ENCODE measurements at regions not wholly inside any gene's neighbourhood (a gene's known extent, or its start where the extent isn't known, plus 50 kb on each side); places are given as distances from the start of the nearest gene placed in this dataset.

DNA sequence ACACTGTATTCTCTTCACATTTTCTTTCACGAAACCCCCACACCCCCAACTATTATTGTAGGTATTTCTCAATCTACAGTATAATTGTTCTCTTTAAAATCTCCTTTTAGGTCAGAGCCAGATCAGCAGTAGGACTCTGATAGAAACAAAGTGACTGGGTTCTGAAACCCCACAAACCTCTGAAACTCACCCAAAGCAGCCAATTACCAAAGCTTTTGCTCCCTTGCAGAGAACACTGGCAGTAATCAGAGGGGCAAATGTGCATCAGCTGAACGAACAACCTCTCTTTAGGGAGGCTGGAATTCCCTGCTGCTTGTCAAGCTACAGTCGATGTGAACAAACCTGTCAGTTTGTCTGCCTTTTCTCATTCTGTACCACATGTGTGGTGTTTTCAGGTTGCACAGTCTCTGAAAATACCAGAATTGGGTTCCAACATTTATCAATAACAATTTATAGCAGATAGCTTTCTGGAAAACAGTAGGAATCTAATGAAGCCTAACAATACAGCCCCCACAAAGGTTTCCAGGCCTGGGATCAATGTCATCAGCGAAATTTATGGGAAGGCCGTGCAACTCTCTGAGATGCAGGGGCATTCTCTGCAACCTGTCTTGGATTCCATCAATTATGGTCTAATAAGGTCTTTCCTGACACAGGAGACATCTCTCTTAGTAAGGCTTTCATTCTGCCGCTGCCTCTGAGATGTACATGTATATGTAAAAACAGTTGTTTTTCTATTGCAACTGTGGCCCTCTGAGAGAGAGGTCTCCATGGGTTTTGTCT is 395.9 kb downstream of the GPAT3 start:
- no peak for DNase-seq (ENCODE audit: low read depth)
- TF ChIP-seq, protein P1, sequence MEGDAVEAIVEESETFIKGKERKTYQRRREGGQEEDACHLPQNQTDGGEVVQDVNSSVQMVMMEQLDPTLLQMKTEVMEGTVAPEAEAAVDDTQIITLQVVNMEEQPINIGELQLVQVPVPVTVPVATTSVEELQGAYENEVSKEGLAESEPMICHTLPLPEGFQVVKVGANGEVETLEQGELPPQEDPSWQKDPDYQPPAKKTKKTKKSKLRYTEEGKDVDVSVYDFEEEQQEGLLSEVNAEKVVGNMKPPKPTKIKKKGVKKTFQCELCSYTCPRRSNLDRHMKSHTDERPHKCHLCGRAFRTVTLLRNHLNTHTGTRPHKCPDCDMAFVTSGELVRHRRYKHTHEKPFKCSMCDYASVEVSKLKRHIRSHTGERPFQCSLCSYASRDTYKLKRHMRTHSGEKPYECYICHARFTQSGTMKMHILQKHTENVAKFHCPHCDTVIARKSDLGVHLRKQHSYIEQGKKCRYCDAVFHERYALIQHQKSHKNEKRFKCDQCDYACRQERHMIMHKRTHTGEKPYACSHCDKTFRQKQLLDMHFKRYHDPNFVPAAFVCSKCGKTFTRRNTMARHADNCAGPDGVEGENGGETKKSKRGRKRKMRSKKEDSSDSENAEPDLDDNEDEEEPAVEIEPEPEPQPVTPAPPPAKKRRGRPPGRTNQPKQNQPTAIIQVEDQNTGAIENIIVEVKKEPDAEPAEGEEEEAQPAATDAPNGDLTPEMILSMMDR (conservative IDR thresholded peaks at IDR 0.05; ENCODE audit: low read depth, low read length), result no peak
- H3K4me3 ChIP-seq (ENCODE audit: low read depth, low read length), result no peak overlapping the region

- no peak overlapping the region for H3K4me3 ChIP-seq (ENCODE audit: low read depth, low read length)
- DNase-seq (ENCODE audit: low read depth), result no peak
- TF ChIP-seq, protein P1 (conservative IDR thresholded peaks at IDR 0.05; ENCODE audit: low read depth, low read length), result no peak
These were observed 393.6 kb downstream of the GPAT3 start for GRCh38 chr4:83929550-83929949.

GRCh38 chr4:83926950-83927349 is 391.0 kb downstream of the GPAT3 start:
- DNase-seq (ENCODE audit: low read depth), result no peak
- H3K4me3 ChIP-seq (ENCODE audit: low read depth, low read length), result no peak overlapping the region
- TF ChIP-seq, protein P1 (conservative IDR thresholded peaks at IDR 0.05; ENCODE audit: low read depth, low read length), result no peak

DNA sequence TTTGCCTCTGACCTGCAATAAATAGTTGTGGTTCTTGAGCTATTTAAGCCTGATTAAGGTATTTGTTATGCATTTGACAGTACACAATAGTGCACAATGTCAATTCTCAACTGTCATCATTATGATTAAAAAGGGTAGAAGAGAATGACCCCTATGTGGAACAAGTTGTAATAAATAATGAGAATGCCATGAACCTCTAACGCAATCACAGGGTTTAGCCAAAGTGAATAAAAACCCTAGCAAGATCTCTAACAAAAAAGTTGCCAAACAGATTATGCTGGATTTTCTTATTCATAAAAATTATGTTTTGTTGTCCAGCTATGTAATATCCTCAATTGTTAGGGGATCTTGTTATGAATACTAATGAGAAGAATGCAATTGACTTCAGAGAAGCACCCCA is 387.4 kb downstream of the GPAT3 start:
- no peak for DNase-seq (ENCODE audit: low read depth)
- TF ChIP-seq, protein P1 (conservative IDR thresholded peaks at IDR 0.05; ENCODE audit: low read depth, low read length), result no peak
- H3K4me3 ChIP-seq (ENCODE audit: low read depth, low read length), result no peak overlapping the region

DNA sequence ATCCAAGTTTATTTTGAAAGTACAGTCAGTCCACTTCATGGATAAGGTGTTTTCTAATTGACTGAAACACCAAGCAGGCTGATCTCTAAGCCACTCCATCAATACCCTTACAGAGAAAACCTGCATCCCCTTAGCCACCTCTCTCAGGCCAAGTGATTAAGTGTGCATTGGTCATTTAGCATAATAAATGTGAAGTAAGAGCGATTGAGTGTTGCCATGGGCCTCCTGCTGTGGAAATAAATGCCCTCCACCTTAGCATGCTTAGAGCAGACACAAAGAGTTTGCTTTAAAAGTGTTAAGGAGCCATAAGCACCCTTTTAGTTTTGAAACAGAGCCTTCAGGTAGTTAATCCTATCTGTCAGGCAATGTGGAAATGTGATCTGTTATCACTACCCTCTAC is 386.5 kb downstream of the GPAT3 start:
- TF ChIP-seq, protein P1 (conservative IDR thresholded peaks at IDR 0.05; ENCODE audit: low read depth, low read length), result no peak
- DNase-seq (ENCODE audit: low read depth), result no peak
- H3K4me3 ChIP-seq (ENCODE audit: low read depth, low read length), result no peak overlapping the region

- TF ChIP-seq, protein P1 (conservative IDR thresholded peaks at IDR 0.05; ENCODE audit: low read depth, low read length), result no peak
- no peak for DNase-seq (ENCODE audit: low read depth)
- H3K4me3 ChIP-seq (ENCODE audit: low read depth, low read length), result no peak overlapping the region
These were observed 385.2 kb downstream of the GPAT3 start for GRCh38 chr4:83921124-83921523.

GRCh38 chr4:83920375-83920774 is 384.5 kb downstream of the GPAT3 start:
- TF ChIP-seq, protein P1 (conservative IDR thresholded peaks at IDR 0.05; ENCODE audit: low read depth, low read length), result no peak
- H3K4me3 ChIP-seq (ENCODE audit: low read depth, low read length), result no peak overlapping the region
- DNase-seq (ENCODE audit: low read depth), result no peak

All from epithelial cell of proximal tubule (primary cell).